Fibroblast of villous mesenchyme (primary cell): ENCODE measurements at regions not wholly inside any gene's neighbourhood (a gene's known extent, or its start where the extent isn't known, plus 50 kb on each side); places are given as distances from the start of the nearest gene placed in this dataset.
A peak's percentile ranks its signal among the peaks of the same experiment; 100 is the strongest.

ENCODE experiments used
- DNase-seq: peaks from one replicate; pipeline ENCODE4 v3.0.0-alpha.2; 2010; ENCODE audit warnings: low read depth
- H3K4me3 ChIP-seq: 2 replicates; pipeline ENCODE4 v1.5.1; 2011; ENCODE audit warnings: low read depth, mild to moderate bottlenecking, low read length
- CTCF ChIP-seq: IDR thresholded peaks from 2 replicates; pipeline ENCODE4 v1.5.1; 2012; ENCODE audit warnings: low read depth, mild to moderate bottlenecking, low read length; ENCODE audit not compliant: insufficient read depth

DNA sequence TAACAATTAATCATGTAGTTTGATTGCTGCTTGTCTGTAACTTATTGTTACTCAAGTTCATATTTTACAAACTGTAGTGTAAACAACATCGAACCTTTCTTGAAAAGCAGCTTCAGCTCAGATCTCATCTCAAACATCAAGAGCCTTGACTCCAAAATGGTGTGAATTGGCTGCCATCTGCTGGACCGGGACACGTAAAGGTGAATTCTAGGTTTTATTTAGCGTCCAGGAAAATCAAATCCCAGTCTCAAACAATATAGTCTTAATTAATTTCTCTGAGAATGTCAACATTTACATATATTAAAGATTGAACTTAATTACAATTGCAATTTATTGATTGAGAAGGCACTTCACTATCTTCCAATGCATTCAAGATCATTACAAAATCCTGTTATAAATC, 453.0 kb downstream of the GALR1 start:
- TF ChIP-seq CTCF: no peak
- peak; percentile 2 for DNase-seq
- H3K4me3 ChIP-seq: no peak overlapping the region

- TF ChIP-seq CTCF: no peak
- no peak for DNase-seq
- no peak overlapping the region for H3K4me3 ChIP-seq
Observed at GRCh38 chr18:77705301-77705700, 455.7 kb downstream of the GALR1 start.

DNA sequence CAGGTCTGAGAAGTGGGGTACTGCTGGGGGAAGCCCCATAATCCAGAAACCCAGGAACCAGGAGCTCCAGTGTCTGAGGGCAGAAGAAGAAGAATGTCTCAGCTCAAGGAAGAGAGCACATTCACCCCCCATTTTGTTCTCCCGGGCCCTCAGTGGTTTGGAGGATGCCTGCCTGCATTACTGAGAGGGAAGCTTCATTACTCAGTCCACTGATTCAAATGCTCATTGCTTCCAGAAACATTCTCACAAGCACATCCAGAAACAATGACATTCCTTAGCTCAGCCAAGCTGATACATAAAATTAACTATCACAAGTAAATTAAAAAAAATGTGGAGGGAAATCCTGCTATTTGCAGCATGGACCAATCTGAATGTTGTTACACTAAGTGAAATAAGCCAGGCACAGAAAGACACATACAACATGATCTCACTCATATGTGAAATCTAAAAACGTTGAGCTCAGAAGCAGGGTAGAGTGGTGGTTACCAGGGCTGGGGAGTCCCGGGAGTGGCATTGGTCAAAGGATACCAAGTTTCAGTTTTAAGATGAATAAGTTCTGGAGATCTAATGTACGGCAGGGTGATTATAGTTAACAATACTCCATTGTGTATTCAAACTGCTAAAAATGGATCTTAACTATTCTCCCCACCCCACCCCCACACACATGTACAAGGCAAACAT, 459.3 kb downstream of the GALR1 start:
- DNase-seq: no peak

DNA sequence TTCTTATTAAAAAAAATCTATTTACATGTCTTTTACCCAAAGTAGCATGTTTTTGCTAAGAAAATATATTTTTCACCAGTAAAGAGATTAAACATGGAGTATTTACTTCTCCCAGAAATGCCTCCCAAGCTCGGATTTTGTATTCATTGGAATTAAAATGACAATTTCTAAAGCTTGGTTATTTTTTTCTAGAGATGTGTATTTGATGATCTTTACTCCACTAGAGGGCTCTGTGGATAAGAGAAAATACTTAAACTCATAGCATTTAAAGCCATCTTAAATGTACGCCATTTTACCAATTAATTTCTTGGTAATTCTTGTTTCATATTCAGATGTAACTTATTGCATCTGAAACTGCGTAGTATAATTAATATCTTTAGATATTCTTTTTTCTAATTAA, 461.4 kb downstream of the GALR1 start:
- H3K4me3 ChIP-seq: no peak overlapping the region
- no peak for TF ChIP-seq CTCF
- no peak for DNase-seq

More for the DNA sequence above, 459.3 kb downstream of the GALR1 start:
- TF ChIP-seq CTCF: no peak
- no peak overlapping the region for H3K4me3 ChIP-seq

- no peak for TF ChIP-seq CTCF
- no peak for DNase-seq
- no peak overlapping the region for H3K4me3 ChIP-seq
Observed at GRCh38 chr18:77714716-77715115, 465.1 kb downstream of the GALR1 start.

DNA sequence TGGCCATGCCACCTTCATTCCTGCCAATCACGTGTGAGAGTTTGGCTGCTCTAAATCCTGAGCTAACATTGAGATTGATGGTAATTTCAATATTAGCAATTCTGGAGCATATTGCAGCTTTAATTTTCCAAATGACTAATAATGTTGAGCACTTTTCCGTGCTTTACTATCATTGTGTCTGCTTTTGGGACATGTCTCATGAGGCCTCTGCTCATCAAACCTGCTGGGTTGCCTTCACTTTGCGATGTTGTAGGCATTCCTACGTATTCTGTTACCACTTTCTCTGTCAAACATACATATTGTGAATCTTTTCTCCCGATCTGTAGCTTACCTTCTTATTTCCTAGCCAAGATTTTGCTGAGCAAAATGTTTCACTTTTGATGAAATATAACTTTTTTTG, 466.6 kb downstream of the GALR1 start:
- TF ChIP-seq CTCF: no peak
- H3K4me3 ChIP-seq: no peak overlapping the region
- DNase-seq: no peak
